Brain pericyte (primary cell): ENCODE measurements at regions not wholly inside any gene's neighbourhood (a gene's known extent, or its start where the extent isn't known, plus 50 kb on each side); places are given as distances from the start of the nearest gene placed in this dataset.

Source experiments
- DNase-seq: peaks from one replicate; pipeline ENCODE4 v3.0.0-alpha.2; 2012; ENCODE audit warnings: low read depth, low spot score

DNA sequence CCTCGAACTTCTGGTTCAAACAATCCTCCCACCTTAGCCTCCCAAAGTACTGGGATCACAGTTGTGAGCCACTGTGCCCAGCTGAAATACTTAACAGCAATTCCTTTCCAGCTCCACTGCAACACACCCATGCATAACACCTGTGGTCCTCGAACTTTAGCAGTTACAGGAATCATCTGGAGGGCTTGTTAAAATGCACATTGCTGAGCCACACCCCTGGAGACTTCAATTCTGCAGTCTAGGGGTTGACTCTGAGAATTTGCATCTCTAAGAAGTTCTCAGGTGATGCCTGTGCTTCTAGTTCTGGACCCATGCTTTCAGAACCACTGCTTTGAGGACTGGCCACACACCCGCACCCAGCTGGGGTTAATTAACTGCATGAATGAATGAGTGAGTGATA is 53.1 kb upstream of the UBL3 start:
- no peak for DNase-seq

DNA sequence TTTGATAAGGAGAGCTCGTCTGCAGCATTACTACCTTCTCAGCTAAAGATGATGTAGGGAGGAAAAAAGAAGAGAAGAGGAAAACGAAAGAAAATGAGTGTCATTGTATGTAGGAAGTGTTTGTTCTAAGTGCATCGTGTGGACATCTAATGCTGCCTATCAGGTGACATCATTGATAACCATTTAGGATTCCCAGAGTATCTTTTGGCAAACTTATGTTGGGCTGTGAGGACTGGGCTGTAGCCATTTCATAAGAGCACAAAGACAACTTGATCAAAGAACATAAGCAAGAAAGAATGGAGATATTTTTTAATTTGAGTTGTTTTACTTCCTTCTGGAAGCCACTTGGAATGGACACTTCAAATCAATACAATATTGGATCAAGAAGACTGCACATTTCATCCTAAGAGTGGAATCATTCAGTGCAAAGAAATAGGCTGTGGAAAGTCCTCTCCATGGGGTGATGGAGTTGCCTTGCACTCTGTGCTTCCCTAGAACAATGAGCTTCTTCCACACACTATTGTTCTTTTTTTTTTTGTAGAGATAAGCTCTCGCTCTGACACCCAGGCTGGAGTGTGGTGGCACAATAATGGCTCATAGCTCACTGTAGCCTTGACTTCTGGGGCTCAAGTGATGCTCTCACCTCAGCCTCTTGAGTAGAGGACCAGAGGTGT is 52.4 kb upstream of the UBL3 start:
- DNase-seq: no peak

DNA sequence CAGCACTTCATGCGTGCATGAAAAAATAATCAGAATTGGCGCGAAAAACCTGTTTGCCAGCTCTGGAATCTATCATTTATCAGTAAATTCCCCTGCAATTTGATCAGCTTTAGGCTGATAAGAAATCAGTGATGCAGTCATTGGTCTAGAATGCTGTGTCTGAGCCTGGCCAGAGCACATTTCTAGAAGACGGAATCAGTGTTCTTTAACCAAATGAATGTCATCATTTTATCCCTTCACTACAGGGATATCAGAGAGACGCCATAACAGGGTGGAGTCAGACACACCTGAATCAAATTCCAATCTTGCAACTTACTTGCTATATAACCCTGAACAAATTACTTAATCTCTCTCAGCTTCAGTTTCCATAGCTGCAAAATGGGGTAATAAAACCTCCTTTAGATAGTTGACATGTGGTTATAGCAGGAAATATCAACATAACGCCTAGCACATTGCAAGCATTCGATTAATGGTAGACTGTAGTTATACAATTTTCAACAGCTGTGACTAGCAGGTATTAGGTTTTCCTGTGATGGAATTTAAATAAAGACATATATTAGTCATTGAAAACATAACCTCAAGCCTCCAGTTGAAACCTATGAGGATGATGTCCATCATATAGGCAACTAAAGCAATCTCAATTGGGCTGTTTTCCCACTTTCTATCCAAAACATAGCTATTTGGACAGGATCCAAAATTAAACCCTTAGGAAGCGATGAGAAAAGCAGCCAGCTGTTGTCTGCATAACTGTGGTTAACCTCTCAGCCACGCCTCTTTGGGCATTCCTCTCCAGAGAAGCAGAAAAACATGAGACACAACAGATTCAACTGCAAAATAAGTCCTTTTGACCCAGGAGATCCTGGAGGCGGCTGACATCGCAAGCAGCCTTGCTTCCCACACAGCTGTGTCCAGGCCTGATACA is 51.6 kb upstream of the UBL3 start:
- DNase-seq: peak; percentile 47
